DMS153 (cell line): ENCODE measurements at regions not wholly inside any gene's neighbourhood (a gene's known extent, or its start where the extent isn't known, plus 50 kb on each side); places are given as distances from the start of the nearest gene placed in this dataset.

Source experiments
- DNase-seq: peaks from one replicate; lab custom pipeline; 2025; lab: John Stamatoyannopoulos, UW

- DNase-seq: no peak
Observed at GRCh38 chr9:108150736-108151586, 661.4 kb upstream of the KLF4 start.

GRCh38 chr9:108149326-108149725 lies 659.8 kb upstream of the KLF4 start:
- DNase-seq: no peak

GRCh38 chr9:108142504-108143201 lies 653.1 kb upstream of the KLF4 start:
- DNase-seq: no peak

GRCh38 chr9:108142142-108142503 lies 652.6 kb upstream of the KLF4 start:
- no peak for DNase-seq

GRCh38 chr9:108139900-108140299 lies 650.3 kb upstream of the KLF4 start:
- no peak for DNase-seq

GRCh38 chr9:108138516-108138915 lies 648.9 kb upstream of the KLF4 start:
- no peak for DNase-seq

- DNase-seq: no peak
Observed at GRCh38 chr9:108136656-108137055, 647.1 kb upstream of the KLF4 start.

GRCh38 chr9:108134486-108135128 lies 645.0 kb upstream of the KLF4 start:
- no peak for DNase-seq

GRCh38 chr9:108133680-108134079 lies 644.1 kb upstream of the KLF4 start:
- DNase-seq: peak; percentile 54

- no peak for DNase-seq
Observed at GRCh38 chr9:108133101-108133500, 643.5 kb upstream of the KLF4 start.

GRCh38 chr9:108130905-108131304 lies 641.3 kb upstream of the KLF4 start:
- DNase-seq: peak; percentile 75

GRCh38 chr9:108125625-108126024 lies 636.1 kb upstream of the KLF4 start:
- no peak for DNase-seq

- DNase-seq: no peak
Observed at GRCh38 chr9:108119530-108120113, 630.1 kb upstream of the KLF4 start.

GRCh38 chr9:108117795-108118194 lies 628.2 kb upstream of the KLF4 start:
- no peak for DNase-seq

- DNase-seq: no peak
Observed at GRCh38 chr9:108117306-108117705, 627.7 kb upstream of the KLF4 start.

GRCh38 chr9:108113596-108113995 lies 624.0 kb upstream of the KLF4 start:
- no peak for DNase-seq

- no peak for DNase-seq
Observed at GRCh38 chr9:108109927-108110690, 620.5 kb upstream of the KLF4 start.

GRCh38 chr9:108108852-108109448 lies 619.4 kb upstream of the KLF4 start:
- no peak for DNase-seq

- no peak for DNase-seq
Observed at GRCh38 chr9:108108280-108108851, 618.8 kb upstream of the KLF4 start.

GRCh38 chr9:108105885-108106284 lies 616.3 kb upstream of the KLF4 start:
- DNase-seq: no peak

GRCh38 chr9:108104991-108105390 lies 615.4 kb upstream of the KLF4 start:
- peak; percentile 23 for DNase-seq
